DND-41 (cell line): ENCODE measurements at regions not wholly inside any gene's neighbourhood (a gene's known extent, or its start where the extent isn't known, plus 50 kb on each side); places are given as distances from the start of the nearest gene placed in this dataset.

ENCODE experiments used
- CTCF ChIP-seq: IDR thresholded peaks from 2 replicates; pipeline ENCODE4 v1.5.1; 2012; ENCODE audit warnings: borderline replicate concordance, low read length, moderate library complexity, mild to moderate bottlenecking; ENCODE audit not compliant: poor library complexity, severe bottlenecking; ENCODE audit errors: extremely low read depth
- EZH2 ChIP-seq: IDR thresholded peaks from 3 replicates; pipeline ENCODE4 v1.6.1; 2012; ENCODE audit warnings: borderline replicate concordance, low read depth, mild to moderate bottlenecking, moderate library complexity, low read length, inconsistent platforms; ENCODE audit not compliant: severe bottlenecking

DNA sequence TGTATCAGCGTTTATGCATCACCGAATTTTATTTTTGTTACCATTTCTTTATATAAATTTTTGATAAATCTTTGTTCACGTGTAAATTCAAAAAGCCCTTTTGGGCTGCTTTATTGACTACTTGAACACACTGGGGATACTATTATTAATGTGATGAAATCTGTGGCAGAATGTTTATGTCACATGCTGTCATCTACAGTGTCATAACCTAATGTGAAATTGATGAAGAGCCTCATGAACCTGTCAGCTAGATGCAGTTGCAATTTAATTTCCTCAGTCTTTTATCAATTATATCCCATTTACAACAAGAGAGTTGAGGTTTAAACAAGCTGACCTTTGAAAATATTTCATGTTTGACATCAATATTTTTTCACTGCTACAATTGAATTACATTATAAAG, 1100.4 kb upstream of the COX7C start:
- TF ChIP-seq CTCF: no peak
- no peak for TF ChIP-seq EZH2
